HPDE6-E6E7 (cell line): ENCODE measurements at regions not wholly inside any gene's neighbourhood (a gene's known extent, or its start where the extent isn't known, plus 50 kb on each side); places are given as distances from the start of the nearest gene placed in this dataset.
"Not testable (repeated sequence)": the region's sequence is repeated elsewhere in the genome, so short reads cannot be mapped to it uniquely, and the experiment has no call there.

Source experiments
- DNase-seq: peaks from one replicate; pipeline ENCODE4 v3.0.0; 2011; ENCODE audit warnings: missing footprints; ENCODE audit errors: extremely low spot score

DNA sequence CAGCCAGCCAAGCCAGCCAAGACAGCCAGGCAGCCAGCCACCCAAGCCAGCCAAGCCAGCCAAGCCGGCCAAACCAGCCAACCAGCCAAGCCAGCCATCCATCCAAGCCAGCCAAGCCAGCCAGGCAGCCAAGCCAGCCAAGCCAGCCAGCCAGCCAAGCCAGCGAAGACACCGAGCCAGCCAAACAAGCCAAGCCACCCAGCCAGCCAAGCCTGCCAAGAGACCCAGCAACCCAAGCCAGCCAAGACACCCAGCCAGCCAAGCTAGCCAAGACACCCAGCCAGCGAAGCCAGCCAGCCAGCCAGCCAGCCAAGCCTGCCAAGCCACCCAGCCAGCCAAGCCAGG, 318.0 kb upstream of the PLGLB2 start:
- DNase-seq: not testable (repeated sequence)

DNA sequence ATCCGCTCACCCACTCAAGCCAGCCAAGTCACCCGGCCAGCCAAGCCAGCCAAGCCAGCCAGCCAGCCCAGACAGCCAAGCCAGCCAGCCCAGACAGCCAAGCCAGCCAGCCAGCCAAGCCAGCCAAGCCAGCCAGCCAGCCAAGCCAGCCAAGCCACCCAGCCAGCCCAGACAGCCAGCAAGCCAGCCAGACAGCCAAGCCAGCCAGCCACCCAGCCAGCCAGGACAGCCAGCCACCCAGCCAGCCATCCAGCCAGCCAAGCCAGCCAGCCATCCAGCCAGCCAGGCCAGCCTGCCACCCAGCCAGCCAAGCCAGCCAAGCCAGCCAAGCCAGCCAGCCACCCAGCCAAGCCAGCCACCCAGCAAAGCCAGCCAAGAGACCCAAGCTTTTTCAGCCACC, 316.8 kb upstream of the PLGLB2 start:
- DNase-seq: not testable (repeated sequence)

DNA sequence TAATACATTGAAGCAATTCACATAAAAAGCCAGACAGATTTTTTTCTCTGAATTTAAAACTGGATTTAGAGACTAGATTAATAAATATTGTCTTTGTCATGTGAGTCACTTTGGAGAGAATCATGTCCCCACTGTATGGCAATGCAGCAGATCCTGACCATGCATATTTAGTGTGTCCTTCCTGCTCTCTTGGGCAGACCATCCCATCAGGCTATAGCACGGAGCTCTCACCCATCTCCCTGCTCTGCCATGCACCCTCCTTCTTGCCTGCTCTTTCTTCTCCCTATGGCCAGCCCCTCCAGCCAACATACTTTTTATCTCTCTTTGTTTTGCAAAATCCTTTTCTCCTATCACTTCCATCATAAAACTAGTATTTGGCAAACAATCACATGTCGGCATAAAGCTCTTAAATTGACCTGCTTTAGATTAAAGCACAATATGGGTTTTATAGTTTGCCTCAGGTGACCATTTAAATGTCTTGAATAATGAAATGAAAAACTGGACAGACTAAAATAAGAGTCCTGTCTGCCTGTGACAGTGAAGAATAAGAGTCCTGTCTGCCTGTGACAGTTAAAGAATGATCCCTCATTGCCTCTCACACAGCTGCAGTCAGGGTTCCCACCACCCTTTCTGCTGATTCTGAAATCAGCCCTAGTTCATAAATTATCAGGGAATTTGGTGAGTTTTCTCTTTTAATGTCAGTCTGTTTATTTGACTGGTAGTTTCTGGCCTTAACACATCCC, 315.0 kb upstream of the PLGLB2 start:
- DNase-seq: not testable (repeated sequence)

DNA sequence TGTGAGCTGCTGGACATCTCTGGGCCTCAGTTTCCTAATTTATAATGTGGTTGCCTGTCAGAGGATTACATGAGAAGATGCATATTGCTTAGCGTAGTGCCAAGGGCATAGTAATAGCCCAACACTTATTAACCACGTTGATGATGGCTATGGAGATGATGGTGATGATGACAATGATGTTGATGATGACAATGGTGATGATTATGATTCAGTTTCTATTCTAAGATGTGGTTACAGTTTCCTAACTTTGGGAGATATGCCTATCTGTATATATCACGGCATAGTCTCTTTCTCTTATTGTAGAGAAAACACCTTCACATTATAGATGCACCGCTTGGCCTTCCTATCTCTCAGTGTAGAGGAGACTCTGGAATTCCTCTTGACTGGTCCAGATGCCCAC, 311.9 kb upstream of the PLGLB2 start:
- DNase-seq: not testable (repeated sequence)

DNA sequence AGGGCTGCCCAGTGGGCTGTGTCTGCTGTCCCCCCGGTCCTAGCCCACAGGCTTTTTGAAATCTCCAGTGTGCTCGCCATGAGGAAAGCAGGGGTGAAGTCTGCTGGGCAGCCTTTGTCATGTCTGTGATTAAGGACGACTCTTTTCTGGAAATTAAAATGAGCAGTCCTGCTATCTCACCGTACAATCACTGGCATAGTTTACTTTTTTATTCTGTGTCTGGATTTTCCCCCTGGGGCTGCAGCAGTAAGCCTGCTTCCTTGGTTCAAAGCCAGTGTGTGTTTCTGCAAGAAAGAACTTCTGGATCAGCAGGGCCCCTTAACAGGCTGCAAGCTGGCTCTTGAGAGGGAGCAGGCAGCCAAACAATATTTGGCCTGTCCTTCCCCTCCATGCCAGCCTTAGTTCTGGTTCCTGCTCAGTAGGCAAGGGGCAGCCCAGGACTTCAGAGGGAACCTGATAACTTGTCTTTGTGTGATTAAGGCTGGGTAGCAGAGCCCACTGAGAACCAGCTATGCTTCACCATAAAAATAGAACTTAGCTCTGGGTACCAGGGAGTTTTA, 310.1 kb upstream of the PLGLB2 start:
- DNase-seq: not testable (repeated sequence)

DNA sequence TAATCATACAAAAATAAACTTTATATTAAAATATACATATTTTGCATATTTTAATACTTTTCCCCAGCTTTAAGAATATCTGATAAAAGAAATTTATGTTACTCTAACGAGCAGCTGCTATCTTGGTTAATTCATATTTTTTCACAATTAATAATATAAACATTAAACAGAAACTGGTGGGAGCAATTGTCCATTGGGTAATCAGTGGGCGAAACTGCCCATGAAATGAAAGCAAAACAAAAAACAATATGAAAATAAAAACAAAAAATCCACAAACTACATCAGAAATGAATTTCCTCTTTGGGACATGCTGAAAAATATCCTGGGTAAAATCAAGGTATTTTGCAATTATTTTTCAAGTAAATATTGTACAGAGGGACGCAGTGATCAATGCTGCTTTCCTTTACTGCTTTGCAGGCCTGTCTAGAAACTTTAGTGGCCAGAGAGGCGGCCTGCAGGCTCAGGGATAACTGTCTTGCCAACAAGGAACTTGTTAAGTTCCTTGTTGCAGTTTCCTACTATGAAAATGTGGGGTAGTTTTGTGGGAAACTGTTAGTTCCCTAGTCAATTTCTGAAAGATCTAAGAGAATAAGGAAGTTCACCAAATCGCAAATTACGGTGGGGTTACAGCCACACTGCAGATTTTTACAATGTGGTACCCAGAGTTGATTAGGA, 309.0 kb upstream of the PLGLB2 start:
- not testable (repeated sequence) for DNase-seq

DNA sequence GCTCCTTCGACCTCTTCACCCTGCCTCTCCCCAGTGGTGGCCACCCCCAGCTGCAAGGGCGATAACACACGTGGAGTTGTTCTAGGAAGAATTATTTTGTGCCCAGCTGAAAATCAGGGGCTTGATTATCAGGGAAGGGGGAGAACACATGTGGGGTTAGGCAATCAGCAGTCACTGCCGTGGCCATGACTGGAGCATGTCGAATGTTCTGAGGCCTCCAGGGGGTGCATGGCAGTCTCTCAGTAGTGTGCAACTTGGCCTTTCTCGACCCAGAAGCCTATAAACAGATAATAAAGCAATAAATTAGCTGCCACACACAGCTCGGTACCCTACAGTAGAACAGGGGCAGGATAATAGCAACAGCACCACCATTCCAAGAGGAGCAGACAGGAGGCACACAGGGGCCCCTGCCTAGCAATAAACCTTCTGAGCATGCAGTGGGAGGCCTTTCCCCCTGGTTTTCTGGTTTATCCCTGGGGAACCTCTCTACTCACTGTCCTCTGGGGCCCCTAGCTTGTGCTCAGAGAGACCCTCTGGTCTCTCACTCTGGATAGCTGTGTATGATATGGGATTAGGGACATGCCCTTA, 308.2 kb upstream of the PLGLB2 start:
- DNase-seq: not testable (repeated sequence)

DNA sequence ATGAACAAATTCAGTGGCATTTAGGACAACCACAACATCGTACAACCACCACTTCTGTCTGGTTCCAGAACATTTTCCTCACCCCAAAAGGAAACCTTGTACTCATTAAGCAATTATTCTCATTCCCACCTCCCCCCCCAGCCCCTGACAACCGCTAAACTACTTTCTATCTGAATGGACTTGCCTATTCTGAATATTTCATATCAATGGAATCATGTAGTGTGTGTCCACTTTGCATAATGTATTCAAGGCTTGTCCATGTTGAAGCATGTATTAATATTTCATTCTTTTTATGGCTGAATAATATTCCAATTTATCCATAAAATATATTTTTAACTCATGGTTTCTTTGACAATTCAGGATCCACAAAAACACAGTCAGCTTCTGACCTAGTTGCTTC, 307.2 kb upstream of the PLGLB2 start:
- DNase-seq: not testable (repeated sequence)

DNA sequence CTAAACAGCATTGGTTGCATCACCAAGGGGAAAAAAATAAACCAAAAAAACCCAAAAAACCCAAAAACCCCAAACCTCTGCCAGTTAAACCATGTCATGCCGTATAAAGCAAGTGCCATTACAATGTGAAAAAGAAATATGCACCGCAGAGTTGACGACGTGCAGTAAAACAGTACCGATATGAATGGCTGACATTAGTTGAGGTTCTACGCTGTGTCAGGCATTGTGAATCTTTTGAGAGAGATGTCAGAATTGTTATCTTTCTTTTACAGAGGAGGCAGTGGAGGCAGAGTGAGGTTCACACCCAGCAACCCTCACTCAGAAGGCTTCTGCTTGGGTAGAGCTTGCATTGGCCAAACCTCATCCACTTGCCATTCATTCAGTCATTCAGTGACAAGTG, 306.5 kb upstream of the PLGLB2 start:
- DNase-seq: not testable (repeated sequence)

DNA sequence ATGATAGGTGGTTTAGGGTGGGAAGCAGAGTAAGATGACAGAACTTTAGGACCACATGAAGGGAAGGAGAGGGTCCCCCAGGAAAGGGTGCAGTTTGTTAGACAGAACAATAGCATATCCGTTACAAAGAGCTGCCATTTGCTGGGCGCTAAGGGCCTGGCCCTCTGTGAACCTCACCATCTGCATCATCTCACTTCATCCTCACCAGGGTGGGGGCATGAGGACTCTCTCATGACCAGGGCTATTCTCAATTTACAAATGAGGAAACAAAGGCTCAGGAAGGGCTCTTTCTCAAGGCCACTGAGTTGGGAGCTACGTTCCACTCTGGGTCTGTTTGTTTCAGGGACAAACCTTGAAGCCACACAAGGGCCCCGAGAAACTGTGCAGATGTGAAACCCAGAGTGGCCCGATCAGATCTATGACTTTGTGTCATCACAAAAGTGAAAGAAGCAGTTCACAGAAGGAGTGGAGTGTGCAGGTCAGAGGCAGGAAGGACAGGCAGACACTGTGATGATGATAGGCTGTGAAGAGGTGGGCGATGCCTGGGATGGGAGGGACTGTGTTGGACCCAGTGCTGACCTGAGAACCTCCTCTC, 304.8 kb upstream of the PLGLB2 start:
- not testable (repeated sequence) for DNase-seq

DNA sequence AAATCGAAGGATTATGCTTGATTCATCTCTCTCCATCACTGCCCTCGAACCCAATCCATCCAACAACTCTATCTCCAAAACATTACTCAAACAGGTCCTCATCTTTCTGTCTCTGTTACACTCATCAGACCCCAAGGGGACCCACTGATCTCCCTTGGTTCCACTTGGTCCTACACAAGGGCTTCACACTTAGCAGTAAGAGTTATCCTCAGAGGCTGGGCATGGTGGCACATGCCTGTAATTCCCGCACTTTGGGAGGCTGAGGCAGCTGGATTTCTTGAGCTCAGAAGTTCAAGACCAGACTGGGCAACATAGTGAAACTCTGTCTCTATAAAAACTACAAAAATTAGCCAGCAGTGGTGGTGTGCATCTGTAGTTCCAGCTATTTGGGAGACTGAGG, 302.9 kb upstream of the PLGLB2 start:
- not testable (repeated sequence) for DNase-seq

DNA sequence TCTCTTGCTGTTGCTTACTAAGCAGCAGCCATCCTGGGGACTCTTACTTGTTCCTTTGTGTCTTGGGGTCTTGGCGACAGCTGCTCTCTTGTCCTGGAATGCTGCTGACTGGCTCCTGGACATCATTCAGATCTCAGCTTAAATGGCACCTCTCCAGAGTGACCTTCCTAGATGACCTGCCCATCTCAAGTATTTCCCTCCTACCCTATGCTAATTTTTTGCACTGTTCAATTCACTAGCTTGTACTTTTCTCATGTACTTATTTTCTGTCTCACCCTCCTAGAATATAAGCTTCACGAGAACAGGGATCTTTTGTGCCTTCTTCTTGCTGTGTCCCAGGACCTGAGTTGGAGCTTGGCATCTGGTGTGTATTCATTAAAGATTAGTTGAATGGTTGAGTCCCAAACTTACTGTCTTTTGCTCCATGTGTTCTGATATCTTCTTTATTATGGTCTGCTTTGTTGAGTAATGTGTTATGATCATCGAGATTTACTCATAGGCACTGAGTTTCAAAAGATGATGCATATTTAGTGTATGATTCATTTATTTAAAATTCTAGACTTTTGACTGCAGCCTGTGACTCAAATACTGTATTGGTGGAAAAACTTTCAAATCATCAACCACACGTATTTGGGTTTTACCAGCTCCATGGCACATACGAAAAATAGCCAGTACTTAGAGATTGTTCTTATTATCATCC, 302.1 kb upstream of the PLGLB2 start:
- not testable (repeated sequence) for DNase-seq

DNA sequence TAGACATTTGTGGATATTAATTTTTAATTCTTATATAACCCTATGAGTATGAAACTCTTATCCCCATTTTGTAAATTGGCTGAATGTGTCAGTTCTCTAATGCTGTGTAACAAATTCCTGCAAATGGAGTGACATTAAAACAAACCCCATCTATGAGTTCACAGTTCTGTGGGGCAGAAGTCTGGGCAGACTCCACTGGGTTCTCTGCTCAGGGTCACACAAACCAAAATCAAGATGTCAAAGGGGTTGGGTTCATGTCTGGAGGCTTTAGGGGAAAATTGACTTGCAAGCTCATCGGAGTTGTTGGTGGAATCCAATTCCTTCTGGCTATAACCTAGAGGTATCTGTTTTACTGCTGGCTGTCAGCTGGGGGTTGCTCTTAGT, 301.6 kb upstream of the PLGLB2 start:
- not testable (repeated sequence) for DNase-seq

DNA sequence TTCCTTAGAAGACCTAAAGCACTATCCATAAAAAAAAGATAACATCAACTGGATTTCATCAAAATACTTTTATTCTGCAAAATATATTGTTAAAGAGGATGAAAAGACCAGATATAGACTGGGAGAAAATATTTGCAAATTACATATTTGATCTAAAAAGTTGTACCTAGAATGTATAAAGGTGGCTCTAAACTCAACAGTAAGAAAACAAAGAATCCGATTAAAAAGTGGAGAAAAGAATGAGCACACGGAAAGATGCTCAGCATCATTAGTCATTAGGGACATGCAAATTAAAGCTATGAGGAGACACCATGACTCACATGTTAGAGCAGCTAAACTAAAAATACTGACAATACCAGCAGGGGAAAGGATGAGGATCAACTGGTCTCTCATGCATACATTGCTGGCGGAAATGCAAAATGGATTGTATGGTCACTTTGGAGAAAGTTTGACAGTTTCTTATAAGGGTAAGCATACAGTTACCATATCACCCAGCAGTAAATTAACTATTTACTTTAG, 298.4 kb upstream of the PLGLB2 start:
- not testable (repeated sequence) for DNase-seq

DNA sequence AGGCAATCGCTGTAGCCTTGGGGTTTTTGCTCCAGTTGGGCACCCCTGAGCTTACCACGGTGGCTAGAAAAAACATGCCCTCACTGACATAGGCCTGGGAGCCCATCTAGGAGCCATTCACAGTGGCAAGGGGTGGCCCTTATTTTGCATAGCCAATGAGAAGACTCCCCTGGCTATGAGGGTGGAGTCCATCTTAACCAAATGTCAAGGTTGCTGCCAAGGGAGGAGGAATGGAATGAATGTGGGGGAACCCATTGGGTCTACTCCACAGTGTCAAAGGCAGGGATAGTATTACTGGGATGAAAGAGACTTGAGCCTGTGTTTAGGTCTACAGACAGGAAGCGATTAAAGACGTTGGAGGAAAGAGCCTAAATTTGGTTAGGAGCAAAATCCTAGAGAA, 295.7 kb upstream of the PLGLB2 start:
- not testable (repeated sequence) for DNase-seq

DNA sequence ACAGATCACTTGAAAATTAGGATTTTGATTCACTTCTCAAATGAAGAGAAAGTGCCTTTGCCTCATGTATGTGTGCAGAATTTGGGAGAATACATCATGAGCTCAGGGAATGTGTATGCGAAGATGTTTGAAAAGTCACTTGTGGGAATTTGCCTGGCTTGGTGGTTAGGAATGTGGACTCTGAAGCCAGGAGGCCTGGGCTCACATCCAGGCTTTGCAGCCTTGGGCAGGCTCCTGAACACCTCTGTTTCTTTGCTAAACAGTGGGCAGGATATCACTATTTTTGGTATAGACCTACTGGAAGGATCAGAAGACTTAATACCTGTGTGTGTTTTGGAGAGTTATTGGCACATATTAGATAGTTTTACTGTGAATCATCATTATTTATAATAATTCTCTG, 295.0 kb upstream of the PLGLB2 start:
- DNase-seq: not testable (repeated sequence)

DNA sequence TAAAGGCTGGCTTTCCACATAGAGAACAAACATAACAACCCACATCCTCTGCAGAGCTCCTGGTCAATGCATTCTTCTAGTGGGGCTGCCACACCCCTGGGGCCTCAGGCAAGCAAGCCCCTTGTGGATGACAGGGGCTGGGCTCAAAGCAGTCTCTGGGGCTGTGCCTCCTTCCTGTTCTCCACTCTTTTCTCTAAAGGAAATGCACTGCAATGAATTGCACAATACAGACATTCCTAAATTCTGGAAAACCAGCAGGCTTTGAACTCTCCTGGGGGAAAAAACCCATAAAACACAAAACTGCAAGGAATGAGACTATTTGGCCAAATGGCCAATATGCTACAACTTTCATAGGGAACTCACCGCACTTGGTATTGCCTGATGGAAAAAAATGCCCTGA, 293.9 kb upstream of the PLGLB2 start:
- DNase-seq: not testable (repeated sequence)

DNA sequence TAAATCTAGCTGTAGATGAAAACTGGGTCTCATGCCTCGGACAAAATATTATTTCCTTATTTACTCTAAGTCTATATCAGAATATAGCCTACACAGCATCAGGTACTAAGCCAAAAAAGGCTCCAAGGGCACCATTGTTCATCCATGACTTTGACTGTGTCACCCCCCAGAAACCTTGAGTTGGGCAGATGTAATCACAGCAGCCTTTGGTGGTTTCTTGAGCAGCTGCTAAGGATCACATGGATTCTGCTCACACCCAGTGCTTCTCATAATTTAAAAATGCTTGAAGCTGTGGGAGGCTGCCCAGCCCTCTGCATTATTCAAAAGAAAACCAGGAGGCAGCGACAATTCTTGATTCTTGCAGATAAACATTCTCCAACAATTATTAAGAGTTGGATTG, 293.5 kb upstream of the PLGLB2 start:
- not testable (repeated sequence) for DNase-seq

DNA sequence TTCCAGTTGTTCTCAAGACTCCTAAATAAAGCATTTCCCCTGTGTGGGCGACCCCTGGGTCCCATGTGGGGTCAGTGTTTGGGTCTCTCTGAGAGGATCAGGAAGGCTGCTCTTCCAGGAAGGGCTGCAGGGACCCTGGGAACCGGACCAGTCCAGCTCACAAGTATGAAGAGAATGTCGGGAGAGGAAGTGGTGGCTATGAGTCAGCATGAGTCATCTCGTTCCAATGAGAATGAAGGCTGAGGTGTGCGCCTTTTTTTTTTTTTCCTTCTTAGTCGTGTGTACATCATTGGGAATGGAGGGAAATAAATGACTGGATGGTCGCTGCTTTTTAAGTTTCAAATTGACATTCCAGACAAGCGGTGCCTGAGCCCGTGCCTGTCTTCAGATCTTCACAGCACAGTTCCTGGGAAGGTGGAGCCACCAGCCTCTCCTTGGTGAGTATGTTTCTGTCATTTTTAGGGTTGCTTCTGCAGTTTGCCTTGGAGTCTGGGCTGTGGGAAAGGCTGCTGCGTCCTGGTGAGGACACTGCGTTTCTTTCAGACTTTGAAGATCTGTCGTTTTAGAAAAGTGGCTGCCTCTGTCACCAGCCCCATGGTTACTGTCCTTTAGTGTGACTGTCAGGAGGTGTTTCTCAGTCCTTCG, 292.6 kb upstream of the PLGLB2 start:
- DNase-seq: not testable (repeated sequence)

DNA sequence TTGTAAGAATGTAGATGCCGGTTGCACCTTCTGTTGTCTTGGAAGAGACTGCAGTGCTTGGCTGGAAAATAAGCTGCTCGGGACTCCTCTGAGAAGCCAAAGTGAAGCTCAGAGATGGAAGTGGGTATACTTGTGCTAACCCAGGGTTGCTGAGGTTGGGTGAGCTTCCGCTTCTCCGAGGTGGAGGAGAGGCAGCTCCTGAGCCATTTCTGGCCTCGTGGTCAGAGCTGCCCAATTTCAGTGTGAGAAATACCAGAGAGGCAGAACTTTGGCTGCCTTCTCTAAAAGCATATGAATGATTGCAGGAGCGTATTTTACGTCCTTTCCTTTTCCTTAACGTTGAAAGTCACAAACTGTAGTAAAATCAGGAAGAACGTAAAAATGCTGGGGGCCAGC, 292.0 kb upstream of the PLGLB2 start:
- not testable (repeated sequence) for DNase-seq
